Spleen (tissue), 11 donors: ENCODE measurements at regions not wholly inside any gene's neighbourhood (a gene's known extent, or its start where the extent isn't known, plus 50 kb on each side); places are given as distances from the start of the nearest gene placed in this dataset.

ENCODE experiments used
- DNase-seq: peaks from one replicate; pipeline ENCODE4 v3.0.0-alpha.2; 2020
- H3K27ac ChIP-seq, 8 donors: fragments of 200-600 bp; sonication (generic) in 7 of 8; 1 replicate in 4 of 8; 2 replicates in 4 of 8; pipeline versions ENCODE4 v1.5.0 to v1.8.0; 2016 to 2021; ENCODE audit warnings: inconsistent platforms in 4 of 8, mild to moderate bottlenecking in 4 of 8, moderate library complexity in 1 of 8
- H3K27me3 ChIP-seq, 7 donors: fragments of 200-600 bp; sonication (generic) in 6 of 7; replicated peaks in 1 of 7; 1 replicate in 4 of 7; 2 replicates in 3 of 7; pipeline versions ENCODE4 v1.5.0 to v1.8.0; 2016 to 2021; ENCODE audit warnings: inconsistent platforms in 3 of 7, mild to moderate bottlenecking in 1 of 7
- H3K36me3 ChIP-seq, 6 donors: fragments of 200-600 bp; sonication (generic) in 5 of 6; 1 replicate in 4 of 6; 2 replicates in 2 of 6; pipeline versions ENCODE4 v1.5.0 to v1.8.0; 2016 to 2021; ENCODE audit warnings: inconsistent platforms in 2 of 6
- H3K4me1 ChIP-seq, 6 donors: fragments of 200-600 bp; sonication (generic) in 5 of 6; 1 replicate in 3 of 6; 2 replicates in 3 of 6; pipeline versions ENCODE4 v1.5.0 to v1.8.0; 2016 to 2021; ENCODE audit warnings: inconsistent platforms in 3 of 6
- H3K4me3 ChIP-seq, 8 donors: fragments of 200-600 bp; sonication (generic) in 7 of 8; 1 replicate in 4 of 8; 2 replicates in 4 of 8; pipeline versions ENCODE4 v1.5.0 to v1.8.0; 2016 to 2021; ENCODE audit warnings: inconsistent platforms in 4 of 8, mild to moderate bottlenecking in 4 of 8, moderate library complexity in 2 of 8
- H3K9me3 ChIP-seq, 8 donors: fragments of 200-600 bp; sonication (generic) in 7 of 8; 1 replicate in 4 of 8; 2 replicates in 4 of 8; pipeline versions ENCODE4 v1.5.0 to v1.8.0; 2016 to 2021; ENCODE audit warnings: inconsistent platforms in 4 of 8
- CTCF ChIP-seq, 11 experiments: fragments of 200-600 bp in 7 of 11; fragments of 450-650 bp in 4 of 11; sonication (generic) in 4 of 11; IDR thresholded peaks in 8 of 11; conservative IDR thresholded peaks in 3 of 11; 1 replicate in 7 of 11; 2 replicates in 4 of 11; pipeline versions ENCODE4 v1.4.0 to v1.8.0; 2016 to 2021; ENCODE audit warnings: antibody characterized with exemption in 11 of 11, inconsistent platforms in 4 of 11, mild to moderate bottlenecking in 1 of 11
- POLR2A ChIP-seq, 3 donors: fragments of 450-650 bp; IDR thresholded peaks; one replicate each; pipeline ENCODE4 v1.5.1; 2017; ENCODE audit warnings: antibody characterized with exemption in 3 of 3, mild to moderate bottlenecking in 1 of 3
- POLR2AphosphoS5 ChIP-seq, 3 donors: sonication (generic); formaldehyde crosslinking; IDR thresholded peaks; one replicate each; pipeline ENCODE4 v1.5.1; 2017; ENCODE audit warnings: antibody characterized with exemption in 3 of 3
- WGBS, 5 donors: extraction: QIAGEN DNeasy Blood & Tissue Kit in 3 of 5; methylation state at CpG; one replicate each; pipeline versions ENCODE4 v1.1.5 to v1.1.7; 2013 to 2018; 5-methylcytosine and 5-hydroxymethylcytosine counted together
- intact Hi-C: fragments of 100-400 bp; cut with DNase I; formaldehyde crosslinking; loops from one replicate; pipeline ENCODE4 v1.15.0; 2023; ENCODE audit warnings: low total_unique reads
- donor health status: healthy with polysubstance abuse.
- donor health status: DM: no; HTN: no; CAD: no; lungs with moderate emphysema.
- donor health status: DM: no; HTN: no; CAD: no.
- donor health status: Bipolar disorder and iron deficiency.
- donor health status: healthy.
- donor health status: DM: no; HTN: no; CAD: no.
- donor health status: DM: yes; HTN: yes; CAD: no.

- H3K27me3 ChIP-seq: no peaks in the 10 kb centered on the region
- 29 to 52% (median 43%) methylated on average over 3 of the region's 3 CpGs for WGBS, 5 donors
- H3K36me3 ChIP-seq: no peaks in the 10 kb centered on the region
- DNase-seq: no peak
- no peaks in the 10 kb centered on the region for H3K9me3 ChIP-seq
- peak overlapping the region in 3 of 8 donors; percentile 80 to 84 (median 82) for H3K27ac ChIP-seq
- peaks cover 13 to 82% (median 42%) of the 10 kb centered on the region in 6 donors for H3K4me1 ChIP-seq
- intact Hi-C loops: no loop called here
- H3K4me3 ChIP-seq: no peak overlapping the region
- TF ChIP-seq POLR2A (IDR thresholded peaks at IDR 0.05): no peak
Measured at GRCh38 chr5:40386289-40386688, 293.4 kb upstream of the PTGER4 start.

- TF ChIP-seq POLR2A (IDR thresholded peaks at IDR 0.05) (no peak), CTCF (IDR thresholded peaks at IDR 0.05 in 8 of 11, conservative IDR thresholded peaks at IDR 0.05 in 3 of 11) (no peak), POLR2AphosphoS5 (IDR thresholded peaks at IDR 0.05) (no peak)
- H3K4me3 ChIP-seq: no peak overlapping the region
Measured at GRCh38 chr5:40385544-40385943, 294.2 kb upstream of the PTGER4 start.

GRCh38 chr5:40384782-40385390 lies 294.8 kb upstream of the PTGER4 start:
- no peak for DNase-seq
- TF ChIP-seq CTCF (IDR thresholded peaks at IDR 0.05 in 8 of 11, conservative IDR thresholded peaks at IDR 0.05 in 3 of 11): no peak
- TF ChIP-seq POLR2AphosphoS5 (IDR thresholded peaks at IDR 0.05): no peak
- H3K36me3 ChIP-seq: no peaks in the 10 kb centered on the region
- peaks cover 13 to 71% (median 42%) of the 10 kb centered on the region in 6 donors for H3K4me1 ChIP-seq
- intact Hi-C loops: no loop called here
- H3K9me3 ChIP-seq: no peaks in the 10 kb centered on the region
- no peaks in the 10 kb centered on the region for H3K27me3 ChIP-seq
- H3K27ac ChIP-seq: peak overlapping the region in 7 of 8 donors; percentile 3 to 84 (median 72)
- H3K4me3 ChIP-seq: peak overlapping the region in 1 of 8 donors; percentile 25
- WGBS, 5 donors: 25 to 50% (median 38%) methylated on average over 3 of the region's 3 CpGs

More at GRCh38 chr5:40385544-40385943, 294.2 kb upstream of the PTGER4 start:
- intact Hi-C loops: no loop called here
- Histone ChIP-seq H3K4me1 (peaks cover 13 to 78% (median 42%) of the 10 kb centered on the region in 6 donors), H3K9me3 (no peaks in the 10 kb centered on the region), H3K36me3 (no peaks in the 10 kb centered on the region), H3K27me3 (no peaks in the 10 kb centered on the region), H3K27ac (peak overlapping the region in 6 of 8 donors; percentile 42 to 84 (median 76))
- no peak for DNase-seq

GRCh38 chr5:40383749-40384651 lies 295.7 kb upstream of the PTGER4 start:
- TF ChIP-seq POLR2A (IDR thresholded peaks at IDR 0.05) (no peak), CTCF (IDR thresholded peaks at IDR 0.05 in 8 of 11, conservative IDR thresholded peaks at IDR 0.05 in 3 of 11) (no peak), POLR2AphosphoS5 (IDR thresholded peaks at IDR 0.05) (no peak)
- intact Hi-C loops: no loop called here
- H3K4me3 ChIP-seq: peak overlapping the region in 1 of 8 donors; percentile 25
- peaks cover 13 to 66% (median 43%) of the 10 kb centered on the region in 6 donors for H3K4me1 ChIP-seq
- H3K9me3 ChIP-seq: no peaks in the 10 kb centered on the region
- peak overlapping the region in 7 of 8 donors; percentile 3 to 84 (median 72) for H3K27ac ChIP-seq
- no peaks in the 10 kb centered on the region for H3K27me3 ChIP-seq
- WGBS, 5 donors: 60 to 78% (median 64%) methylated on average over 3 of the region's 3 CpGs
- no peaks in the 10 kb centered on the region for H3K36me3 ChIP-seq
- DNase-seq: no peak
